ENCODE measurements at regions not wholly inside any gene's neighbourhood (a gene's known extent, or its start where the extent isn't known, plus 50 kb on each side); places are given as distances from the start of the nearest gene placed in this dataset.

DNA sequence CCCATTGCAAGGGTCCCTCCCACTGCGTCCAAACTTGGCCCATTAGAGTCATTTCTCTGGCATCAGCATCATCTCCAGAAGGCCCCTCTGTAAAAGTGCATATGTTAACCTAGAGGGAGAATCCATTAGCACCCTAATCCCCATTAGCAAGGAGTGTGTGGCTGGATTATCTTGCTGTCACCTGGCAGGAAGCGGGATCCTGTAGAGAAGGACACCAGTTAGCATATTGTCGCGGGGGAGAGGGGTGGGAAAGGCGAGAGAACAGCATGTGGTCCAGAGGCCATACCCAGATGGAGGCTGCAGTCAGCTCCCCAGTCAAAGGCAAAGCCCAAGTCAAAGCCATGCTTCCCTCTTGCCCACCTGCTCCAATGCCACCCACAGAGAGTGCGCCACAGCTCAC lies 64.0 kb downstream of the OLIG1 start:
- DNase-seq (ENCODE audit: extremely low spot score) = no peak
- TF ChIP-seq FOXA1 (IDR thresholded peaks at IDR 0.05) (no peak), NFRKB (IDR thresholded peaks at IDR 0.05) (no peak), L3MBTL2 (conservative IDR thresholded peaks at IDR 0.05) (no peak), LEF1 (IDR thresholded peaks at IDR 0.05; ENCODE audit: borderline replicate concordance) (no peak), ZNF384 (IDR thresholded peaks at IDR 0.05) (no peak), TARDBP (IDR thresholded peaks at IDR 0.05) (no peak), FOXM1 (IDR thresholded peaks at IDR 0.05; ENCODE audit: borderline replicate concordance) (no peak), SUZ12 (IDR thresholded peaks at IDR 0.05) (no peak), CTBP1 (IDR thresholded peaks at IDR 0.05; ENCODE audit: borderline replicate concordance) (no peak), FOXK2 (IDR thresholded peaks at IDR 0.05) (no peak), BHLHE40 (IDR thresholded peaks at IDR 0.05; ENCODE audit: borderline replicate concordance) (no peak), ARNT (IDR thresholded peaks at IDR 0.05) (no peak), SP1 (IDR thresholded peaks at IDR 0.05) (no peak), HDGF (IDR thresholded peaks at IDR 0.05; ENCODE audit: borderline replicate concordance) (no peak), ELF4 (IDR thresholded peaks at IDR 0.05) (no peak)
- TF ChIP-seq, protein P1, sequence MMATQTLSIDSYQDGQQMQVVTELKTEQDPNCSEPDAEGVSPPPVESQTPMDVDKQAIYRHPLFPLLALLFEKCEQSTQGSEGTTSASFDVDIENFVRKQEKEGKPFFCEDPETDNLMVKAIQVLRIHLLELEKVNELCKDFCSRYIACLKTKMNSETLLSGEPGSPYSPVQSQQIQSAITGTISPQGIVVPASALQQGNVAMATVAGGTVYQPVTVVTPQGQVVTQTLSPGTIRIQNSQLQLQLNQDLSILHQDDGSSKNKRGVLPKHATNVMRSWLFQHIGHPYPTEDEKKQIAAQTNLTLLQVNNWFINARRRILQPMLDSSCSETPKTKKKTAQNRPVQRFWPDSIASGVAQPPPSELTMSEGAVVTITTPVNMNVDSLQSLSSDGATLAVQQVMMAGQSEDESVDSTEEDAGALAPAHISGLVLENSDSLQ (IDR thresholded peaks at IDR 0.05) = no peak
- CTCF ChIA-PET = interaction anchor here (0.6 to 1.3 kb wide), 2 partner anchors 63 to 312 kb away, joined by 4 to 5 read pairs; no protein-coding TSS in a partner anchor
- POLR2A ChIA-PET = no interaction called here

DNA sequence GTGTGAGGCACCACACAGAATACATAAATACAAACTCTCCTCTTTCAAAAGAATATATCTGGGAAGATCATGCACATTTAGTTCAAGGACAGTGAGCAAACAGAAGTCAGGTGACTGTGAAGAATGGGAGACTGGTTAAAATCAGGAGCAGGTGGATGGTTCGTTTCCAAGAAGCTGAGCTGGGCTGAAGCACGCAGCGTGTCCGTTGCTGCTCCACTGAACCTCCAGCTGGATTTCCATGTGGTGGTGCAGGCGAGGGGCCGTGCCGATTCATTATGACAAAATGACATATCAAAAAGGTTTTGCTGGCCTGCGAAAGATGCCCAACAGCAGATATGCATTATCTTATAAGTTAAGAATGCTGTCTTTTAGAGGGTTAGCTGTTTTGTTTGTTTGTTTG lies 66.0 kb downstream of the OLIG1 start:
- CTCF ChIA-PET = interaction anchor here (1.0 to 1.4 kb wide), 3 partner anchors 9 to 196 kb away, joined by 3 to 4 read pairs (median 3); no protein-coding TSS in a partner anchor
- TF ChIP-seq ARNT (IDR thresholded peaks at IDR 0.05) = no peak
- no peak for TF ChIP-seq NFRKB (IDR thresholded peaks at IDR 0.05)
- no peak for TF ChIP-seq CTBP1 (IDR thresholded peaks at IDR 0.05; ENCODE audit: borderline replicate concordance)
- TF ChIP-seq HDGF (IDR thresholded peaks at IDR 0.05; ENCODE audit: borderline replicate concordance) = no peak
- TF ChIP-seq, protein P1 (IDR thresholded peaks at IDR 0.05) = no peak
- no peak for TF ChIP-seq TARDBP (IDR thresholded peaks at IDR 0.05)
- no peak for TF ChIP-seq FOXM1 (IDR thresholded peaks at IDR 0.05; ENCODE audit: borderline replicate concordance)
- no peak for DNase-seq (ENCODE audit: extremely low spot score)
- POLR2A ChIA-PET = no interaction called here

DNA sequence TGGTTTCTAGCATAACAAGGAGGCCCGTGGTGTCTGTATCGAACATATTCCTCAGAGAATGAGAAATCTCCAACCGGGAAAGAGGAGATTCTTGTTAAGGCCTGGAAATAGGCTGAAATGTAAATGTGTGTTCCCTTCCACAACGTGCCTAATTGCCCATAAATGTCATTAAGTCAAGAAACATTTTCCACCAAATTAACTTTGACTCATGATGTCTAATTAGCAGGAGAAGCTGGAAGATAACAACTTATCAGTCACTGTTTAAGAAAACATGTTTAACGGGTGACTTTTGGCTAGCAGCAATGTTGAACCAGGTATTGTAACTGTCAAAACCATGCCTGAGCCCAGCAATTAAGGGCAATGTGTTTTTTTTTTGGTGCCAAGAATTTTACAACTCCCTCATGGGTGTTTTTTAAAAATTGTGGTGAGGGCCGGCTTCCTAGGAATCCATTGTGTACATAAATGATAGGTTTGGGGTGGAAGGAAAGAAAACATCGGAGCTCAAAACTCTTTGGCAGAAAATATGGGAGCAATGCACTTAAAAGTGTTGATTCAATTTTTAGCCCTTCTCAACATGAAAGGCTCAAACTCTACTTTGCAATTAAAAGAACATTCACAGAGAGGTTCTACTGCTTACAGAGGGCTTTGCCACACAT lies 67.0 kb downstream of the OLIG1 start:
- no peak for DNase-seq (ENCODE audit: extremely low spot score)
- ChIA-PET CTCF (interaction anchor here (0.9 to 1.2 kb wide), 4 partner anchors 10 to 143 kb away, joined by 3 read pairs; no protein-coding TSS in a partner anchor), POLR2A (no interaction called here)
- TF ChIP-seq TARDBP (IDR thresholded peaks at IDR 0.05) (no peak), BHLHE40 (IDR thresholded peaks at IDR 0.05; ENCODE audit: borderline replicate concordance) (no peak), ELF4 (IDR thresholded peaks at IDR 0.05) (no peak), FOXK2 (IDR thresholded peaks at IDR 0.05) (no peak), ZNF384 (IDR thresholded peaks at IDR 0.05) (no peak), FOXM1 (IDR thresholded peaks at IDR 0.05; ENCODE audit: borderline replicate concordance) (no peak), HDGF (IDR thresholded peaks at IDR 0.05; ENCODE audit: borderline replicate concordance) (no peak), SP1 (IDR thresholded peaks at IDR 0.05) (no peak), ARNT (IDR thresholded peaks at IDR 0.05) (no peak), CTBP1 (IDR thresholded peaks at IDR 0.05; ENCODE audit: borderline replicate concordance) (no peak), LEF1 (IDR thresholded peaks at IDR 0.05; ENCODE audit: borderline replicate concordance) (no peak), NFRKB (IDR thresholded peaks at IDR 0.05) (no peak), SUZ12 (IDR thresholded peaks at IDR 0.05) (no peak), L3MBTL2 (conservative IDR thresholded peaks at IDR 0.05) (no peak), FOXA1 (IDR thresholded peaks at IDR 0.05) (no peak)
- TF ChIP-seq, protein P1 (IDR thresholded peaks at IDR 0.05) = no peak

DNA sequence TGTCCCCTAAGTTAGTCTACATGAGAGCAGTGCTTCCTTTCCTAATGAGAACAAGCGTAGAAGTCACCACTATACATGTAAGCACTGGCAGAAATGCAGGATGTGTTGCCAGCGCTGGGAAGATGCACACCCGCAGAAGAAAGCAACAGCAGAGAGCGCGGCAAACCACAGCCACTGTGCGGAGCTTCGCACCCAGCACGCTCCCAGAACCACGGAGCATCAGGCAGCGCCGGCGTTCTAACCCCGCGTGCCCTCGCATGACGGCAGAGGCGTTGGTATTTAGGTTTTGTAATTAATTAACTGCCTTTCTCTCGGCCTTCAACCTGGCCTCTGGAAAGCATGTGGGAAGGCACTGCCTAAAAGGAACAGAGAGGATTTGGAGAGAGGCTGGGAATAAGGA lies 69.1 kb downstream of the OLIG1 start:
- CTCF ChIA-PET = no interaction called here
- POLR2A ChIA-PET = no interaction called here
- no peak for DNase-seq (ENCODE audit: extremely low spot score)
- TF ChIP-seq, protein P1 (IDR thresholded peaks at IDR 0.05) = no peak
- TF ChIP-seq ZNF384 (IDR thresholded peaks at IDR 0.05) (no peak), FOXK2 (IDR thresholded peaks at IDR 0.05) (no peak), FOXA1 (IDR thresholded peaks at IDR 0.05) (no peak), FOXM1 (IDR thresholded peaks at IDR 0.05; ENCODE audit: borderline replicate concordance) (no peak), HDGF (IDR thresholded peaks at IDR 0.05; ENCODE audit: borderline replicate concordance) (no peak), LEF1 (IDR thresholded peaks at IDR 0.05; ENCODE audit: borderline replicate concordance) (no peak)

DNA sequence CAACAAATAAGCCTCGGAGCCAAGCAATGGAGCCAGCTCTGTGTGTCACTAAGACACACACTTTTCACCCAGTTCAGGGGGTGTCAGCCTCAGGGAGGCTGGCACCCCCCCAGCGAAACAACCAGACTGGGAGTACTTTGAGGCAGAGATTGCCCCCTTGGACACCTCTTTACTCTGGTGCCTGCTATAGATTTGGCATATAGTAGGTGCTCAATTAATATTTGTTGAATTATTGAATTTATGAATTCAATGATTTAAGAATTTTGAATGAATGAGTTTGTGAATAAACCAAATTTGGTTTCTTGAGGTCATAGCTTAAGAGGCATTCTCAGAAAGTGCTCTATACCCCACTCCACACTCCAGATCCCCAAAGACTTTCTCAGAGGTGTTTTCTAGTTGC lies 70.3 kb downstream of the OLIG1 start:
- no peak for DNase-seq (ENCODE audit: extremely low spot score)
- ChIA-PET CTCF (interaction anchor here (0.8 kb wide), 1 partner anchor 13 kb away, joined by 3 read pairs; no protein-coding TSS in a partner anchor), POLR2A (no interaction called here)
- TF ChIP-seq ZNF384 (IDR thresholded peaks at IDR 0.05) (no peak), FOXA1 (IDR thresholded peaks at IDR 0.05) (no peak), L3MBTL2 (conservative IDR thresholded peaks at IDR 0.05) (no peak), FOXK2 (IDR thresholded peaks at IDR 0.05) (no peak), FOXM1 (IDR thresholded peaks at IDR 0.05; ENCODE audit: borderline replicate concordance) (no peak), LEF1 (IDR thresholded peaks at IDR 0.05; ENCODE audit: borderline replicate concordance) (no peak), NFRKB (IDR thresholded peaks at IDR 0.05) (no peak), CTBP1 (IDR thresholded peaks at IDR 0.05; ENCODE audit: borderline replicate concordance) (no peak)

All from HEK293T (cell line).